ENCODE measurements at regions not wholly inside any gene's neighbourhood (a gene's known extent, or its start where the extent isn't known, plus 50 kb on each side); places are given as distances from the start of the nearest gene placed in this dataset.

- Histone ChIP-seq H3K4me3 (ENCODE audit: low read depth, low read length) (no peak overlapping the region), H3K9me3 (ENCODE audit: severe bottlenecking) (no peaks in the 10 kb centered on the region), H3K36me3 (no peaks in the 10 kb centered on the region), H3K27ac (no peak overlapping the region), H3K27me3 (ENCODE audit: insufficient read depth, low read depth, severe bottlenecking) (no peaks in the 10 kb centered on the region)
- no peak for TF ChIP-seq CTCF (IDR thresholded peaks at IDR 0.05; ENCODE audit: low read depth, low read length)
- DNase-seq: no peak
Measured at GRCh38 chr5:155311721-155312120, 298.2 kb downstream of the KIF4B start.

GRCh38 chr5:155313518-155313917 is 300.0 kb downstream of the KIF4B start:
- no peaks in the 10 kb centered on the region for H3K36me3 ChIP-seq
- no peaks in the 10 kb centered on the region for H3K9me3 ChIP-seq (ENCODE audit: severe bottlenecking)
- no peak for DNase-seq
- H3K27ac ChIP-seq: no peak overlapping the region
- no peak overlapping the region for H3K4me3 ChIP-seq (ENCODE audit: low read depth, low read length)
- no peaks in the 10 kb centered on the region for H3K27me3 ChIP-seq (ENCODE audit: insufficient read depth, low read depth, severe bottlenecking)
- no peak for TF ChIP-seq CTCF (IDR thresholded peaks at IDR 0.05; ENCODE audit: low read depth, low read length)

DNA sequence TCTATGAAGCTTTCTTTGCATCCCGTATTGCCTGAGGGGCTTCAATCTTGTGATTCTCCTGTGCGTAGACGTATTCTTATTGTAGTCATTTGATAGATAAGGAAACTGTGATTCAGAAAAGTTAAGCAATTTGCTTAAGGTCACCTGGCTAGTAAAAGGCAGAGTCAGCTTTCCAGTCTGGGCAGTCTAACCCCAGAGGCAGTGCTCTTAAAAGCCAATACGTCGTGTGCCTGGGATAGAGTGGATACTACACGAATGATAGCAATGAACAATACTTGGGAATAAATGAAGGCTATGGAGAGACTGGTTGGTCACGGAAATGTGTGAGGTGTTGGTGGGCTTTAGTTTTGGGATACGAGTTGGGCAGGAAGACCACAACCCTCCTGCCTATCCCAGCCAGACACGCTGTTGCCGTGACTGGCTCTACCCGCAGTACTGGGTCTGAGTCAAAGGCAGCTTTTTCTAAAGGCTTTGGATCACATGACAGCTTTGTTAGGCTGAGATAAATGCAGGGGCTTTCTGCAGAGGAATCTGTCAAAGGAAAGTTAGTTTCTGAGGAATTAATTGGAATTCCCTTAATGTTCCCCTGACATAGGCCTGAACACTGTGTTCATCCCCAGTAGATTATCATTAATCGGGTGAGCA is 302.6 kb downstream of the KIF4B start:
- Histone ChIP-seq H3K36me3 (no peaks in the 10 kb centered on the region), H3K4me3 (ENCODE audit: low read depth, low read length) (0 out of 2 replicates have a peak overlapping the region, but pooled peaks have one; percentile 7), H3K27ac (no peak overlapping the region), H3K27me3 (ENCODE audit: insufficient read depth, low read depth, severe bottlenecking) (no peaks in the 10 kb centered on the region), H3K9me3 (ENCODE audit: severe bottlenecking) (no peaks in the 10 kb centered on the region)
- peak; percentile 43 for DNase-seq
- no peak for TF ChIP-seq CTCF (IDR thresholded peaks at IDR 0.05; ENCODE audit: low read depth, low read length)

DNA sequence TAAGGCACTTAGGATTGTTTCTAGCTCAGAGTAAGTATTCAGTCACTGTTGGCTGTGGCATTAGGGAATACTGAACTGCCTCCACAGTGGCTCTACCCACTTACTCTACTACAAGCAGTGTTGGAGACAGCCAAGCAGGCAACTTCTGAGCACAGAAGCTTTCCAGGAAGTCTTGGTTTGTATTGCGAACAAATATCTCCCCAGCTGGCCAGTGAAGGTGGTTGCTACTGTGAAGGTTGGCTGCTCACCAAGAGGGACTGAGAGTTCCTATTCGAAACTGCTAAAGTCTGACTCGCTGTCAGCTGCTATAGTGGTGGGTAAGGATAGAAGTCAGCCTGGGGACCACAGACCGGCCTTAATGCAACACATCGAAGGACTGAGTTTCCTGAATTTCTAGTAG is 319.1 kb downstream of the KIF4B start:
- Histone ChIP-seq H3K4me3 (ENCODE audit: low read depth, low read length) (no peak overlapping the region), H3K27me3 (ENCODE audit: insufficient read depth, low read depth, severe bottlenecking) (no peaks in the 10 kb centered on the region), H3K27ac (no peak overlapping the region), H3K36me3 (no peaks in the 10 kb centered on the region), H3K9me3 (ENCODE audit: severe bottlenecking) (no peaks in the 10 kb centered on the region)
- no peak for TF ChIP-seq CTCF (IDR thresholded peaks at IDR 0.05; ENCODE audit: low read depth, low read length)
- DNase-seq: no peak

GRCh38 chr5:155342956-155343355 is 329.4 kb downstream of the KIF4B start:
- H3K36me3 ChIP-seq: no peaks in the 10 kb centered on the region
- no peak for TF ChIP-seq CTCF (IDR thresholded peaks at IDR 0.05; ENCODE audit: low read depth, low read length)
- H3K27ac ChIP-seq: no peak overlapping the region
- no peak overlapping the region for H3K4me3 ChIP-seq (ENCODE audit: low read depth, low read length)
- no peaks in the 10 kb centered on the region for H3K27me3 ChIP-seq (ENCODE audit: insufficient read depth, low read depth, severe bottlenecking)
- no peaks in the 10 kb centered on the region for H3K9me3 ChIP-seq (ENCODE audit: severe bottlenecking)
- DNase-seq: no peak

- no peaks in the 10 kb centered on the region for H3K36me3 ChIP-seq
- H3K9me3 ChIP-seq (ENCODE audit: severe bottlenecking): no peaks in the 10 kb centered on the region
- H3K4me3 ChIP-seq (ENCODE audit: low read depth, low read length): no peak overlapping the region
- H3K27ac ChIP-seq: no peak overlapping the region
- TF ChIP-seq CTCF (IDR thresholded peaks at IDR 0.05; ENCODE audit: low read depth, low read length): no peak
- H3K27me3 ChIP-seq (ENCODE audit: insufficient read depth, low read depth, severe bottlenecking): no peaks in the 10 kb centered on the region
- DNase-seq: no peak
Measured at GRCh38 chr5:155343468-155343867, 329.9 kb downstream of the KIF4B start.

All from WERI-Rb-1 (cell line).